Esophagus mucosa (tissue), 1 donor: ENCODE measurements at regions not wholly inside any gene's neighbourhood (a gene's known extent, or its start where the extent isn't known, plus 50 kb on each side); places are given as distances from the start of the nearest gene placed in this dataset.

Experiments
- ATAC-seq: fragments of 200-7000 bp; cut with Tn5 transposase; one replicate; pipeline ENCODE4 v1.9.1; 2020
- donor health status: DM: yes; HTN: yes; CAD: no.

- no peak for ATAC-seq
These were observed 748.7 kb downstream of the TLE4 start for GRCh38 chr9:80320480-80320879.

- no peak for ATAC-seq
These were observed 733.4 kb downstream of the TLE4 start for GRCh38 chr9:80305136-80305535.

DNA sequence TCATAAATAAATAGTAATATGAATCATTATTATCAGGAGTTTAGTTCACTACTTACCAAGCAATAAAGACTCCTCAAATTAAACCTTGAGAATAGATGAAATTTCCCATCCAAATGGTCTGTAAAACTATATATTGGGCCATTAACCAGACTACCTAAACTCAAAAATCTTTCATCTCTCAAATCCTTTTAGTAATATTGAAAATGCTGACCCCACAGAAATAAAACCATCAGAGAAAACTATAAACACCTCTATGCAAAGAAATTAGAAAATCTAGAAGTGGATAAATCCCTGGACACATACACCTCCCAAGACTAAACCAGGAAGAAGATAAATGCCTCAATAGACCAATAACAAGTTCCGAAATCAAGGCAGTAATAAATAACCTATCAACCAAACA, 723.2 kb downstream of the TLE4 start:
- no peak for ATAC-seq

DNA sequence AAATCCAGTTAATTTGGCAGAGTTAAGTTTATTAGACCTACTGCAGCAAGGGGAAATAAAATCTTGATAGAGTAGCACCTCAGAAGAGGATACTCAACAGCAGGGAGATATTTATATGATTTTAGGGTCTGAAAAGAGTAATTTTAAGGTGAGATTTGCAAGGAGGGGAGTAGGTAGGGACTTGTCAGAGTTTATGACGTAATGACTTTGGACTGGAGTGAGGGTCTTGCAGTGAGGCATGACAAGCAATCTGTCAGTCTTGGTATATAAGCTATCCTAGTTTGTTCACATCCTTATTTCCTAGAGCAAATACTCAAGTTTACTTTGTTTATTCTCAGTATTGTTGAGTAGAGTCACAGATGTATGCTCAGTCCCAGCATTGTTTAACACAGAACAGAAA, 722.6 kb downstream of the TLE4 start:
- no peak for ATAC-seq

GRCh38 chr9:80292231-80292630, 720.5 kb downstream of the TLE4 start:
- no peak for ATAC-seq

- ATAC-seq: no peak
These were observed 713.6 kb downstream of the TLE4 start for GRCh38 chr9:80285326-80285725.

DNA sequence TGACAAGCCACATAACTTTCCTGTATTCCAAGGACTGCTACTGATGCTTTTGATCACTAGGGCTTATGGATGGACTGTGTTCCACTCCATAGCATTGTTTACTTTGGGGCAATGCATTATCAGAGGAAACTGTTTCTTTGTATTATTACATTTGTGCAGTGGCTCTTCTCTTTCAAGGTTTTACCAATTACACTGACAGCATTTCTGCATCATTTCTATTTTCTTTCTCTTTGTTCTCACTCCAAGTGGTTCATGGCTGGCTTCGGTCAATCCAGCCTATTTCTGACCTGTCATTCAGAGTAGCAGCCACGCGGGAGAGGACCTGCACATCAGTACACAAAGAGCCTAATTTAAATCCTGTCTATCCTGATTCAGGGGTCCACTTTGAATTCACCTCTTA, 711.0 kb downstream of the TLE4 start:
- no peak for ATAC-seq

GRCh38 chr9:80259079-80259478, 687.3 kb downstream of the TLE4 start:
- ATAC-seq: no peak

DNA sequence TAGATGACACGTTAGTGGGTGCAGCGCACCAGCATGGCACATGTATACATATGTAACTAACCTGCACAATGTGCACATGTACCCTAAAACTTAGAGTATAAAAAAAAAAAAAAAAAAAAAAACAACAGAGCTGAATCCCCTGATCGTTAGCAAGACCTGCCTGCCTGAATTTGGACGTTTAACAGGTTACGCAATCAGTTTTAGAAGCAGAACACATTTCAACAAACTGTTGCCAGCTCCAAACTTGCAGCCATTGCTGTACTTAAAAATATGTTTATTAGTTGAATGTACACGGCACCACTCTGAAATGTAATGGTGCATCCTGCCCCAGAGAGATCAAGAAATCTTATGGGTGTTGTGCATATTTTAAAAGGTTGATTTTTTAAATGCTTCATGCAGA, 680.0 kb downstream of the TLE4 start:
- no peak for ATAC-seq

DNA sequence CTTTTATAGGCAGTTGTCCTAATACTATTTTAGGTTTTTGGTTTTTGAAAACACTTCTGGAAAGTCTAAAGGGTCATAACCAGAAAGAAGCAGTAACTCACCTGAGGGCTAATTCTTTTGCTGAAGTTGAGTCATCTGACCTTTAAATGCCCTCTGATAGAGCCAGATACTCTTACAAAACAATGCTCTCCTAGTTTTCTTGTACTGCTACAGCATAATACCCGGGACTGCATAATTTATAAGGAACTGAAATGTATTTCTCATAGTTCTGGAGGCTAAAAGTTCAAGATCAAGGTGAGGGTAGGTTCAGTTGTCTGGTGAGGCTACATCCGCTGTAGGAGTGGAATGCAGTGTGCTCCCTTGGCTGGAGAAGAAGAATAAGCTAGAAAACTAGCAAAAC, 670.3 kb downstream of the TLE4 start:
- ATAC-seq: peak; percentile 60

GRCh38 chr9:80235752-80236151, 664.0 kb downstream of the TLE4 start:
- ATAC-seq: no peak

DNA sequence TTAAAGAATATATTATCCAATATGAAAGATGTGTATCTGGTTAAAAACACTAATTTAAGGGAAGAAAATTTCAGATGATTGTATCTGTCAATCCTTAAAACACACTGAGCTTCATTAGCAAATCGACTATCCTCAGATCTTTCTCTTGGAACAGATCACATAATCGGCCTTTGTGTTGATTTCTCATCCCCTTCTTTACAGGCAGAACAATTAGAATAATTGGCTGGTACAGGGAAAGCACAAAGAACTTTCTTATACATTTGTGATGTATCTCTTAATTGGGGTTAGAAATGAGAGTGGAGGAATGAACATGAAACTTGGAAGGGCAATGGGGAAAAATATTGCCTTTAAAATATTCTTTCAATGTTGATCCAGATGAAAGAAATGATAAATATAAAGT, 662.1 kb downstream of the TLE4 start:
- ATAC-seq: no peak

- no peak for ATAC-seq
These were observed 661.5 kb downstream of the TLE4 start for GRCh38 chr9:80233102-80233843.

- ATAC-seq: peak; percentile 72
These were observed 659.8 kb downstream of the TLE4 start for GRCh38 chr9:80231318-80232236.

DNA sequence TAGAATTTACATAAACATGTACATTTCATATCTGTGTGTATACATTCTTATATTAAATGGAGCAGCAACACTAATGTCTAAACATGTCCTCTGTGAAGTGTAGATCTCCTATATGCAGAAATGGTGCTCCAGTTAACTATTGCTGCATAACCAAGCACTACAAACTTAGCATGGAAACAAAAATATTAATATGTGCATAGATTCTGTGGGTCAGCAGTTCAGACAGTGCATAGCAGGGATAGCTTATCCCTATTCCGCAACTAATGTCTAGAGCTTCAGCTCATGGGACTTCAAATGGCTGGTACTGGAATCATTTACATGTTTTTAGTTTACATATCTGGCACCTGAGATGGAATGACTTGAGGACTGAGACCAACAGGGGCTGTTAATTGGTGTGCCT, 652.1 kb downstream of the TLE4 start:
- no peak for ATAC-seq

DNA sequence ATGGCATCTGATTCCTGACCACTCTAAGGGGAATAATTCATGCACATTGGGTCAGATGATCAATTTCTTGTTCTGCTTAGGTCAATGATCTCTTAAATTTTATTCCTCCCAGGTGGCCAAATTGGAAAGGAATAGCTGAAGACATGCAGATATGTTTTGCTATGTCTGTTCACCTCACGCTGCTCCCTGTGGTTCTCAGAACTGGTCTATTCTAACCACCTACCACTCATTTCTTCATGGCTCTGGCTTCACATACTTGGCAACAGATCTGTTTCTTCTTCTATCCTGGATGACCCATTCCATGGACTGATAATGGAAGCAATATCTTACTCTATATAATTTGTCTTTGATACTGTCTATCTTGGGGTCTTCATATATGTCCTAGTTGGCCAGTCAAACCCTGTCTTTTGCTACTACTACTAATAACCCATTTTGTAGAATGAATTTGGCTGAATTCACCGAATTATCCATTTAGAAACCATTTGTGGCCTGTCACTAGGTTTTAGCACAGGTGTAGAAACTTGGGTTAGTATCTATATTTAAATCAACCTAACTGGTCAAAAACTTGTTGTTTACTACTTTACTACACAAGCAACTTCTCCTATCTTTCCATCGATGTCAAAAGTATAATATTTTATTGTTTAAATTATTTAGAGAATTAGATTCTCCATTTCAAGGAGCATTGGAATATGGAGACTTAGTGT, 650.9 kb downstream of the TLE4 start:
- no peak for ATAC-seq

- no peak for ATAC-seq
These were observed 646.6 kb downstream of the TLE4 start for GRCh38 chr9:80218328-80218727.

- ATAC-seq: no peak
These were observed 641.8 kb downstream of the TLE4 start for GRCh38 chr9:80213613-80214012.

DNA sequence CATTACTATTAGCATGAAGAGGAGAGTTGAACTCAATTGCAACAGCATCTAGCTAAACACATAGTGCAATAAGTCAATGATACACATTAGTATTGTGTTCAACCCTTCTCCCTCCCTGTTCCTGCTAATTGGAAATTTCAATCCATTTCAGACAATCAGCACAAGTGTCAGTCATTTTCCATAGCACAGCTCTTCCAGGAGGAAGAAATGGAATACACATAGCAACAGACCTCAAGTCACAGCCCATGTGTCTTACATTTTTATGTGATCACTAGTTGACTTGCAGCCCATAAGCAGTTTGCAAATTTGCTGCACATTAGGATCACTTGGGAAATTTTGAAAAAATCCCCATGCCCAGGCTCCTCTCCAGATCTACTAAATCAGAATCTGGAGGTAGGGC, 636.9 kb downstream of the TLE4 start:
- no peak for ATAC-seq

DNA sequence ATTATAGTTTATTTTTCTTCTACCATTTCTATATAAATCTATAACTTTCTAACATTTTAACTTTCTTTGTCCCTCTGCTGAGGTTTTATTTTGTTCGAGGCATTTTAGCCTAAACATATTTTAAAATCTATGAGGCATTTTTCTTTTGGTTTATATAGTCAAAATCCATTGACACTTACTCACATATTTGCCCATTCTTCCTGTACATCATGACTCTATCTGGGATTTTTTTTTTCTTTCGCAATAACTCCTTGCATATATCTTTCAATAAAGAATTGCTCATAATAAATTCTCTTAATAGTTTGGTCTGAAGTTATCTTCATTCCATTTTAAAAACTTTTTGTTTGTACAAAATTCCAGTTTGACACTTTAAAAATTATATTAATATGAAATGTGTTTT, 632.3 kb downstream of the TLE4 start:
- no peak for ATAC-seq

DNA sequence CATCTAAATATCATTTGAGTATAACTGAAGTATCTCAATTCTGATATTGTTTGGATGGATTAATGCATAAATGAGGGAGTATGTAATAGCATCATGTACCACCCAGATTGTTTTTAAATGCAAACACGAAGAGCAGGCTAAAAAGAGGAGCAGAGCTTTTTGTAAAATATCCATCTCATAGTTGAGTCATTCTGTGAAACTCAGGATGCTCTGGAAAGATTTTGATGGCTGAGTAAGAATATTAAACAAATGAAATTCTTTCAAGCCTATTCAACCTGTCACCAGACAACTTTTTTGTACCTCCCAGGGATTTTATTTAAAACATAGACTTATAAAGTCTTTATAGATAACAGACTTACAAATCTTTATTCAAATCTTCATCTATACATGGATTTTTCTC, 625.9 kb downstream of the TLE4 start:
- no peak for ATAC-seq

DNA sequence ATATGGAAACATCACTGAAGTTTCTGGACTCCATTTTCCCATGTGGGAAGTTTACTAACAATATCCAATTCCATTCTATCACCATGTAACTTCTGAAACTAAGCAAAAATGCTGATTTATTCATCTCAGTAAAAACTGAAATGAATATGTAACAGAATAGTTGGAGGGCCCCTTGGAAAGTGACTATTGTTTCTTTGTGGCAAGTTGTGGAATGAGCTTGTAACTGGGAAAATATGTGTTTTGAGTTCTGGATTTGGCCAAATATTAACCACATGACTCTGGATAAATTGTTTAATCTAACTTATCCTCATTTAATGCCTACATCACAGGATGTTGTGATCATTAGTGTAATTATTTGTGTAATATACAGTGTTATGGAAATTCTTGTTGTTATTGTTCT, 619.3 kb downstream of the TLE4 start:
- ATAC-seq: no peak

DNA sequence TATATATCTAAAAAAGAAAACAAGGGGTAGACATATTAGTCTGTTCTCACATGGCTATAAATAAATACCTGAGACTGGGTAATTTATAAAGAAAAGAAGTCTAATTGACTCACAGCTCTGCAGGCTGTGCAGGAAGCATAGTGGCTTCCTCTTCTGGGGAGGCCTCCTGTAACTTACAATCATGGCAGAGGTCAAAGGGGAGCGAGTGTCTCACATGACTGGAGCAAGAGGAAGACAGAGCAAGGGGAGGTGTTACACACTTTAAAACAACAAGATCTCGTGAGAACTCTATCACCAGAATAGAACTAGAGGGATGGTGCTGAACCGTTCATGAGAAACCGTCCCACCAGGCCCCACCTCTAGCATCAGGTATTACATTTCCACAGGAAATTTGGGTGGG, 616.8 kb downstream of the TLE4 start:
- ATAC-seq: no peak
